Epidermal melanocyte (primary cell): ENCODE measurements at regions not wholly inside any gene's neighbourhood (a gene's known extent, or its start where the extent isn't known, plus 50 kb on each side); places are given as distances from the start of the nearest gene placed in this dataset.
"Not testable (repeated sequence)": the region's sequence is repeated elsewhere in the genome, so short reads cannot be mapped to it uniquely, and the experiment has no call there.

Experiments used
- DNase-seq: peaks from one replicate; pipeline ENCODE4 v3.0.0; 2011; ENCODE audit warnings: low spot score; ENCODE audit not compliant: insufficient read length

DNA sequence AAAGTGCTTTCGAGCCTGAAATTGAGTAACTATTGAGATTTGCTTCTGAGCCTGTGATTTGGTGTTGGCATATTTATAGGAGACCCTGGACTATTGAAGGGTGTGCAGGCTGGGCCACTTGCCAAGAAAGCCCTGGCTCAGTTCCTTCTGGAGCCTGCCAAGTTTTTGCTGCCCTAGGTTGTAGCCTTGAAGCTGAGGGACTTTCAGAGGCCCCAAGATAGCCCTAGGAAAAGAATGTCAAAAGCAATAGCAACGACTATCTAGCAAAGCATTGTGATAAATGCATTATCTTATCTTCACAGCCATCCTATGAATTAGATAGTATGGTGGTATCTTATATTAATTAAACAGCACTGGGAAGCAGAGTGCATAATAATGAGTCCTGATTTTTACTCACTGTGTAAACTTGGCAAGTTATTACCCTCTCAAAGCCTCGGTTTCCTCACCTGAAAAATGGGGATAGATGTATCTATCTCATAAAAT, 473.7 kb upstream of the PODXL start:
- no peak for DNase-seq

DNA sequence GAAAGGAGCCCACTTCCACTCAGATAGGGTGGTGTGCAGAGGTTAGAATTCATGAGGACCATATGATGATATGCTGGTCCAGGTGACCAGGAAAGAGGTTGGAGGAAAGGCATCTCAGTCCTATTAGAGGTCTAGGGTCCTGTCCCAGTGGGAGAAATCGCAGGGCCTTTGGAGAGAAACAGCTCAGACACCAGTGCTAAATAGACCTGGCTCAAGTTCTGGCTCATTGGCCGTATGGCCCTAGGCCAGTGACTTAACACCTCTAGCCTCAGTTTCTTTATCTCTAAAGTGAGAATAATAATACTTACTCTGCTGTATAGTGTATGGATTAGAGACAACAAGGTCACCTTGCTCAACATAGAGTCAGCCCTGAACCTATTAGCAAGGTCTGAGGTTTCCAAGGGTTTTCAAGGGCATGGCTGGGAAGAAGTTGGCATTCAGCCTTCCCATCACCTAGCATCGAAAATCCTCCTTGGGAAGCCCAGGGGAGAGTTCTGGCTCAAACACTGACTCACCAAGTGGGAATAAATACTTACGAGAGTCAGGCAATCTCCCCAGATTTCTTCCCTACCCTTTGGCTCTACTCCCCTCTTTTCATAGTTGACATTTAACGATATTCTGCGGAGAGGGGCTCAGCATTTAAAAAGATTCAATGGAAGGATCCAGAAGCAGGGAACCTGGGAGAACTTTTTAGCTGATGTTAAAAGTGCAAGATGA, 473.1 kb upstream of the PODXL start:
- DNase-seq, result no peak

DNA sequence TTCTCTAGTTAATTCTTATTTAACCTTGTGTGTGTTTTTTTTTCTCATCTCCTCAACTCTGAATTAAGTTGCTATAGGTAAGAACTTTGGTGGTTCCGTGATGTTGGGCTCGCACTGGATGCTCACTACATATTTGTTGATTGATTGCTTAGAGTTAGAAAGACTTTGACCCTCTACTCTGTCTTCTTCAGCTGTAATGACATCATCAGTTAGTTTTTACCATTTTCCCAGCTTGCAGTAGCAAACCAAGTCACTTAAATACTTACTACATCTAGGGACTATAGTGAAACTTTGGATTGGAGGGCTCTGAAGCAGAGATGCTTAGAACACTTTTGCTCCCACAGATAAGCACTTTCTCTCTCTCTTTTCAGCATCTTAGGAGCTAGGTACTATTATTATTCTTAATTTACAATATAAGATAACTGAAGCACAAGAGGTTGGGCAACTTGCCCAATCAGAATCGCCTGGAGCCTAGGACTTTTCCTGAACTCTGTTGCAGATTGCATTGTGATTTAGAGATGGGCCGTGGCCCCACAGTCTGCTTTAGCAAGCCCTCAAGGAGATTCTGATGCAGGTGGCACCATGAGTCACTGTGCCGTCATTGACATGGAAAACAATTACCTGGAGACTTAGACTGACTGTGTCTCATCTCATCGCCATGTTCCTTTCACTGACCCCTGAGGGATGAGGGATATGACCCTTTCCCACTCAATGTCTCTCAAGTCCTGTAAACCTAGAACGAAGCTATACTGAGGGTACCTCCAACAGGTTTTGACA, 471.9 kb upstream of the PODXL start:
- DNase-seq, result no peak

DNA sequence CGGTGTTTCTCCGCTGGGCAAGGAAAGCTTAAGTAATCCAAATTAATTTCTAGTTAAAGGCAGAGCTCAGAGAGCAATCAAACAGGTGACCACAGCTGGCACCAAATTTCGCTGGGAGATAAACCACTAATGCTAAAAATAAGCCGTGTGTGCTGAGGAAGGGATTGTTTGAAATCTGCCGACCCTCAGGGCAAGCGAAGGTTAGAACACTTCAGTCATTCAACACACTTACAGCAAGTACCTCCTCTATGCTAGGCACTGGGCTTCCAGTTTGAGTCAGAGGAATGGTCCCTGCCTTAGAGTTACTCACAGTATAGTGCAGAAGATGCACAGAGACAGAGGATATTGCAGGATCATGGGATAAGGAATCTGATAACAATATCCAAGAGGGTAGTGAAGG, 467.9 kb upstream of the PODXL start:
- DNase-seq, result no peak

DNA sequence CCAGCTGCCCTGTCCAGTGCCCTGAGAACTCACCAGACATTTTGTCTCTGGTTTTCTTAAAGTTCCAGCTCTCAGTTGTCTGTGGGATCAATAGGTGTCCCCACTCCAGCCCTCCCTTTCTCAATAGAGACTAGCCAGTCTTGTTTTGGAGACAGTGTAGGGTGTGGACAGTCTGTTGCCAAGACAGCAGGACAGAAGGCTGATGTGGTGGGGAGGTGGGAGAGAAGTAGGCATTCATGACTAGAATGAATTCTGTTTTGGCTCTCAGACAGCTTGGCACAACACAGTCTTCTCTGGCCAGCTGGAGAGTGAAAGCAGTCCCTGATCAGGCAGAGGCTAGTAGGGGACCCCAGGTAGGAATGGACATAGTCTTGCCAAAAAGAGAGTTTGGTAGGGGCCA, 467.0 kb upstream of the PODXL start:
- no peak for DNase-seq

DNA sequence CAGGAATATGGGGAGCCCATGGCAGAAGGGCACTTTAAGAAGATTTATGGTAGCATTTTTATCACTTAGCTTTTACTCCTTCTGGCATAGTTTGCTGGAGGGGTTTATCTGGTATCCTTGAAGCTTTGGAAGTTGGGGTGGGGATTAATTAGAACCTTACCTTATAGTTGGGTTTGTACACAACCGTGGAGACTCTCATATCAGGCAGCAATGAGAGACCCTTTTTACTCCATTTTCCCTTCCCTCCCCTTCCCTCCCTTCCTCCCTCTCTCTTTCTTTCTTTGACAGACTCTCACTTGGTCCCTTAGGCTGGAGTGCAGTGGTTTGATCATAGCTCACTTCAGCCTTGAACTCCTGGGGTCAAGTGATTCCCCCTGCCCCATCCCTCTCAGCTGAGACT, 465.8 kb upstream of the PODXL start:
- no peak for DNase-seq

DNA sequence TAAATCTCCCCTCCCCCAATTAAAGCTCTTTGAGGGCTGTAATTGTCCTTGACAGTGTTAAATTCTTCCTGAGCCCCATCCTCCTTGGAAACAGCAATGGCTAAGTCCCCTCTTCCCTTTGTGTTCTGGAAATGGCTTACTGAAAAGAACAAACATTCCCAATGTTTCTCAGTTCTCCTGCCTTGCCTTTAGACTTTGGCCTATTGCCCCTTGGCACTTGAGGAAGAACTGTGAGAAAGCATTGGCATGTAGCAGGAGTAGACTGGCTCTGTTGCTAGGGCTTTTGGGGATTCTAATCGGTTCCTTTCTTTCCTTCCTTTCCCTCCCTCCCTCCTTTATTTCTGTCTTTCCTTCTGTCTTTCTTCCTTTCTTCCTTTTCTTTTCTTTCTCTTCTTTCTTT, 463.3 kb upstream of the PODXL start:
- no peak for DNase-seq

DNA sequence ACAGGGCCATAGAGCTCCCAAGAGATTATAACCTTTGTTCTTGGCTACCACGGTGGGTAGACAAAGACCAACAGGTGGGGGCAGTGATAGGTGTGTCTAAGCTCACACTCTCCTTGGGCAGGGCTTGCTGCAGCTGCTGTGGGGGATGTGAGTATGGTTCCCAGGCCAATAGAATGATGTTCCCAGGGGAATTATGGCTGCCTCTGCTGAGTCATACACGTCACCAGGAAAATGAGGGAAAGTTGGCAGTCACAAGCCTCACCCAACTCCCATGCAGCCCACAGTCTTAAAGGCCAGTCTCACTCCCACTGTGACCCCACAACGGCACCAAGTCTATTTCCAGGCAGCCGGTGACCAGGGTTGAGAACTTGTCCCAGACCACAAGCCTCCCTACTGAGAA, 453.4 kb upstream of the PODXL start:
- no peak for DNase-seq

DNA sequence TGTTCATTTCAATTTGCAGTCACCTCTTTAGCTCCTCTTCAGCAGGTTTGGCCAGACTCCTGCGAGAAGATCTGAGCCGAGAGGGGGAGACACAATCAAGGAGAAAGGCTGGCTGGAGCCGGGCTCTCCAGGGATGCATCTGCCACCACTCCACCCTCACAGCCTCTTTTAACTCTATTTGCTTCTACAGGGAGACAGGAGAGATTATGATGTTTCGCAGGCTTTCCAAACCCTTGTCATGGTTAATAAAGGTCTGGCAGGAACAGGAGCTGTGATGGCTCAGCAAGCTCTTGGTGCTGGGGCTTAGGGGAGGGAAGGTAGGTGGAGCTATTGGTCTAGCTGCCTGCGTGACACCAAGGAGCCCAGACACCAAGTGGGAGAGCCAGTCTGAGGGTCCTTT, 448.1 kb upstream of the PODXL start:
- DNase-seq, result no peak

DNA sequence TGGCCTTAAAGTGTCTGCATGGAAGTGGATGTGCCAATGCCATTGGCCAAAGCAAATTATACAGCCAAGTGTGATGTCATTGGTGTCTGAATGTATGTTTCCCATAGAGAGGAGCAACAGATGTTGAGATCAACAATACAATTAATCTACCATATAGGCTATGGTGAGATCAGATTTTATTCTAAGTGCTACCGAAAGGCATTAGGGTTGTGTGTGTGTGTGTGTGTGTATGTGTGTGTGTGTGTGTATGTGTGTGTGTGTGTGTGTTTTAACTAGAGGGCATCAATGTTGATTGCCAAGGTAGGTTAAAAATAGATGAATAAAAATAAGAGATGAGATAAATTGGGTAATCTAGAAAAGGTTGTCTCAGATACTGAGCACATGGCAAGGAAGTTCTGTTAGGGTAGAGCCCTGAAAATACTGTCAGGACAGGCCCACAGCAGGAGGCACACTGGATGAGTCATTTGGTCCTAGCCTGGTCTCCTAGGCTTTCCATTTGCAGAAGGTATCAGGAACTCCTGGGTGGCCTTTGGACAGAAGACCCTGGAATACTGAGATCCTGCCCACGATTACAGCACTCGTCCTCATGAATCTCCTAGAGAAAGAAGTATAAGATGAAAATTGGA, 446.0 kb upstream of the PODXL start:
- DNase-seq, result no peak

DNA sequence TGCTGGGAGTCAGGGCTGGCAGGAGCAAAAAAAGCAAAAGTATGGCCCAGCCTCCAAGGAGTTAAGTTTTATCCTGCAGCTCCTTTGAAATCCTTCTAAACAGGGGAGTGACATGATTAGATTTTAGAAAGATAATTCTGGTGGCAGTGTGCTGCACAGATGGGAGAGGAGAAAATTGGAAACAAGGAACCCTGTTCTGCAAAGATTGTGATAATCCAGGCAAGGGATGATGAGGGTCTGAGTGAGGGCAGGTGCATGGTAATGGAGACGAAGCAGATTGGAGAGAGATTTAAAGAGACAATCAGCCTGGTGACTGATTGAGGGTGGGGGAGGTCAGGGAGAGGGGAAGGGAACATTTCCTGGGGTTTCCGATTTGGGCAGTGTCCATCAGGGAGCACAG, 444.7 kb upstream of the PODXL start:
- no peak for DNase-seq

DNA sequence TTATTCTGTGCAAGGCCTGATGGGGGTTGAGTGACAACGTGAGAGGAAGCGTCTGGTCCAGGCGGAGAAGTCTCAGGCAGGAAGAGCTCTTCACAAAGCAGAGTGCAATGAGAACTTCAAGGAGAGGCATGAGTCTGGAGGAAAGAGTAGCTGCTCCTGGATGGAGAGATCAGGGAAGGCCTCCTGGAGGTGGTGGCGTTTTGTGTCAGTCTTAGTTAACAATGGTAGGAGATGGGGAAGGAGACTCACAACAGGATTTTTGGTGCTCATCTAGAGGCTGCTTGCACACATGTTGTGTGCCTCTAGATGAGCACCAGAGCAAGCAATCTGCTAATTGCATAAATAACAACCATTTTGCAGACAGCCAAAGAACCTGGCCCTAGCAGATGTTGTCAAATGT, 442.8 kb upstream of the PODXL start:
- DNase-seq, result no peak

DNA sequence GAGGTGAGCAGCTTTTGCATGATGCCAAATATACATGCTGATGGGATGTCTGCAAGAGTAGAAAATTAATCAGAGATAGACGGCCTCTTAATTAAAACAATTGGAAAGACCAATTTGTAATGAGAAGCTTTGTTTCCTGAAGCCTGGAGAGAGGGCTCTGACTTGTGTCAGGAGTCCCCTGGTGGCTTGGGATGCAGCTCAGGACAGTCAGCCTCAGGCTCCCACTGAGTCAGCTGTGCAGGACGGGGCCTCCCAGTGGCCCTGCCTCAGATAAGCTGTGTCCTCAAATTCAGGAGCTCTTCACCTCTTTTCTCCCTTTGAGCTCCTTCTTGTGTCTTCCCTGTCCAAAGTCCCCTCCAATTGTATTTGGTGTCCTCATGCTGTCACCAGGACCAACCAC, 438.9 kb upstream of the PODXL start:
- no peak for DNase-seq

DNA sequence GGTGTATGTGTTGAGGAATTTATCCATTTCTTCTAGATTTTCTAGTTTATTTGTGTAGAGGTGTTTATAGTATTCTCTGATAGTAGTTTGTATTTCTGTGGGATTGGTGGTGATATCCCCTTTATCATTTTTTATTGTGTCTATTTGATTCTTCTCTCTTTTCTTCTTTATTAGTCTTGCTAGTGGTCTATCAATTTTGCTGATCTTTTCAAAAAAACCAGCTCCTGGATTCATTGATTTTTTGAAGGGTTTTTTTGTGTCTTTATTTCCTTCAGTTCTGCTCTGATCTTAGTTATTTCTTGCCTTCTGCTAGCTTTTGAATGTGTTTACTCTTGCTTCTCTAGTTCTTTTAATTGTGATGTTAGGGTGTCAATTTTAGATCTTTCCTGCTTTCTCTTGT, 424.6 kb upstream of the PODXL start:
- not testable (repeated sequence) for DNase-seq

DNA sequence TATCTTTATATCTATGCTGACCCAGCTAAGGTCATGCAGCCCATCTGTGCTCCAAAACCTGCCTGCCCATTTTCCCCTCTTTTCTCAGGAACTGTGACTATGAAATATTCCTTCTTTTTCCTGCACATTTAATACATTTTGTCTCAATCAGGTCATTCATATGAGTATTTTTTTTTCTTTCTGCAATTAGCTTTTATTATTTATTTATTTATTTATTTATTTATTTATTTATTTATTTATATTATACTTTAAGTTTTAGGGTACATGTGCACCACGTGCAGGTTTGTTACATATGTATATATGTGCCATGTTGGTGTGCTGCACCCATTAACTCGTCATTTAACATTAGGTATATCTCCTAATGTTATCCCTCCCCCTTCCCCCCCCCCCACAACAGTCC, 421.7 kb upstream of the PODXL start:
- DNase-seq, result not testable (repeated sequence)

DNA sequence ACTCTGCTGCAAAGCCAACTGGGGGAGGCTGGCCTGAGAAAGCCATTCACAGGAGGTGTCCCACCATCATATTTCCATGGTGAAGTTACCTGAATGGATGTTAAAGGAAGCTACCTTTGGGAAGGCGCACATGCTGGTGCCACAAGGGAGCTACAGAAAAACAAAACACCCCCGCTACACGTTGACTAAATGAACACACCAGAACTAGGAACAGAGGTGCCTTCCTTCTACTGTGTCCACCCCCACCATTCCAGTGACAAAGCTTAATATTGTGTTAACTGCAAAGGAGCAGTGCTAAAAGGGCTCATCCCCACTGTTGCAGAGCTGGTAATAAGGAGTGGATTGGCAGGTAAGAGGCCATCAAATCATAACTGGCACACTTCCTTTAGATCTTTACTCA, 420.0 kb upstream of the PODXL start:
- DNase-seq, result no peak

DNA sequence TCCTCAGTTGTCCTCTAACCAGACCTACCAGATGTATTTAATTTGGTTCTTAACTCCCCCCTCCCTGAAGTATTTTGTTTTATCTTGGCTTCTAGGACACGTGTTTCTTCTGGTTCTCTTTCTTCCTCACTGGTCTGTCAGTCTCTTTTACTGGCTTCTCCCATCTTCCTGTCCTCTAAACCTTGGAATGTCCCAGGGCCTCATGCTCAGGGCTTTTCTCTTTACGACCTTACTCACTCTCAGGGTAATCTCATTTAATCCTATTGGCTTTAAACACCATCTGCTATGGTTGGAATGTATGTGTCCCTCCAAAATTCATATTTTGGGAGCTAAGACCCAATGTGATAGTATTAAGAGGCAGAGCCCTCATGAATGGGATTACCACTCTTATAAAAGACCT, 418.2 kb upstream of the PODXL start:
- DNase-seq, result no peak

DNA sequence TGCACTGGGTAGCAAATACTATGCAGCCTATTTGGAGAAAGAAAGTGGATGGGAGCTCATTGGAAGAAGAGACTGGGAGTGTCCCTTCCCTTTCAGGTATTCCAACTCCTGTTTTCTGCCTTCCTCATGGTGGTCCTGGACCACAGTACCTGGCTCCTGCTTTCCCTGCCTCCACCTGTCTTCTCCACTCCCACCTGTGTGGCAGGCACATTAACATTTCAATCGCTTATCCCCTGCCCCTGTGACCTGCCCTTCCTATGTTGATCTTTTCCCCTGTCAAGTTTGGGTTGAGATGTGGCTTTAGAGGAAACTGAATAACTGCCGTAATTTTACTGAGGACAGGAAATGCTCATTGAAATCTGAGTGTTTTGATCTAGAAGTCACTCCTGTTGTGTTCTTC, 415.8 kb upstream of the PODXL start:
- DNase-seq, result no peak

DNA sequence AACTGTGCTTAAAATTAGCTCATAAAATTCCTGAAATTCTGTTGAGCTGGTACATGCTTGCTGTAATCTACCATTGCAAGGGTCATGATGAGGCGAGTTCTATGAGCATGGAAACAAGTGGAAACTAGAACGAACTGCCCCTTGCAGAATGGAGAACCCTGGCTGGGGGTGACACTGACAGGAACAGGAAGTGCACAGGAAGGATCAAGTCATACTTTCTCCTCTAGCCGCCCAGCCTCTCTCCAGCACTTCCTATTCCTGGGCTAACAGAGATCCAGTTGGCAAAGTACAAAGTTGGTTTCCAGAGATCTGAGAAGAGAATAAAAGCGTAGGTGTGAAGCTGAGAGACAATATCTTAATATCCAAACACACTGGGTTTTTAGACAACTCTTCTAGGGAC, 414.2 kb upstream of the PODXL start:
- DNase-seq, result no peak

DNA sequence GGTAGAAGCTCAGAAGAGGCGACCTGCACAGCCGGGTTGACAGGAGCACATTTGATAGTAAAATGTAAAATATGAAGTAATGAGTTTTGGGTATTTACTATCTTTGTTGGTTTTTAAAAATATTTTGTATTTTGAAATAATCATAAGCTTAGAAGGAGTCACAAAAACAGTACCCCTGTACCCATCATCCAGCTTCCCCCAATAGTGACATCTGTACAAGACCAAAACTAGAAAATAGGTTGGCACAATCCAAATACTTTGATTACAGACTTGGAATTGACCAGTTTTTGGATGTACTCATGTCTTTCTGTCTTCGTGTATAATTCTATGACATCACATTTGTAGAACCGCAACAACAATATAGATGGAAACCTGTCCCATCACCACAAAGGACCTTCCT, 413.1 kb upstream of the PODXL start:
- no peak for DNase-seq

DNA sequence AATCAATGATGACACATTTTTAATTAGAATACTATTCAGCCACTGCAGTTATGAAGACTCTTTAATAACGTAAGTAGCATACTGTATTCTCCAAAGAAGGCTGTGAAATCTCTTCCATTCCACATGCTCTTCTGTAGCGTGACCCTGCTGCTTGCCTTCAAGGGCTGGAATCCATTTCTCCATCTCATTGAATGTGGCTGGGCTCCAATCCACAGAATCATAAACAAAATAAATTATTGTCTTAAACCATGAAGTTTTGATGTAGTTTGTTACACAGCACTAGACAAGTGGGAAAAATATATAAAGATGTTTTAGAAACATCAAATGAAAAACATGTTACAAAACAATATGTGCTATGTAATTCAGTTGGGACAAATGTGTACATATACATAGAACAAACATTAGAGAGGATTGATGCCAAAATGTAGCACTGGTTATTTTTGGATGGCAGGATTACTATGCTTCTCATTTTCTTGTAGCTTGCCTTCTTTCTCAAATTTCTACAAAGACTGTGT, 410.8 kb upstream of the PODXL start:
- no peak for DNase-seq

DNA sequence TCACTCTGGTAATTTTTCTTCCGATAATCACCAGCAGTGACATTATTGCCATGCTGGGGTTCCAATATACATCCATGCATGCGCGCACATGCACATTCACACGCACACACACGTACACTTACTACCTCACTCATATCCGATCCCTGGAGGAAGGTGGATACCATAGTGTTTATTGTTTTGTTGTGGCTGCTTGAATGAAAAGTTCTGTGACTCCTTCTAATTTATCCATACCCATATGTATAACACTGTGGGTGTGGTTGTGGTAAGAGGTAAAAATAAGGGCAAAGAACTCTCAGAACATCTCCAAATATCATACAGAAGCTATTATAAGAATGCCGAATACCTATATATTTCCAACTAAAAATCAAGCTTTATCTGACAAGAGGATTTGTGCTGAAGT, 407.8 kb upstream of the PODXL start:
- DNase-seq, result no peak
